ENCODE measurements at regions not wholly inside any gene's neighbourhood (a gene's known extent, or its start where the extent isn't known, plus 50 kb on each side); places are given as distances from the start of the nearest gene placed in this dataset.
A peak's percentile ranks its signal among the peaks of the same experiment; 100 is the strongest.
"Not testable (repeated sequence)": the region's sequence is repeated elsewhere in the genome, so short reads cannot be mapped to it uniquely, and the experiment has no call there.

- CTCF ChIA-PET = no interaction called here
- TF ChIP-seq FOXA1 (IDR thresholded peaks at IDR 0.05) (no peak), LEF1 (IDR thresholded peaks at IDR 0.05; ENCODE audit: borderline replicate concordance) (no peak)
- TF ChIP-seq, protein P1, sequence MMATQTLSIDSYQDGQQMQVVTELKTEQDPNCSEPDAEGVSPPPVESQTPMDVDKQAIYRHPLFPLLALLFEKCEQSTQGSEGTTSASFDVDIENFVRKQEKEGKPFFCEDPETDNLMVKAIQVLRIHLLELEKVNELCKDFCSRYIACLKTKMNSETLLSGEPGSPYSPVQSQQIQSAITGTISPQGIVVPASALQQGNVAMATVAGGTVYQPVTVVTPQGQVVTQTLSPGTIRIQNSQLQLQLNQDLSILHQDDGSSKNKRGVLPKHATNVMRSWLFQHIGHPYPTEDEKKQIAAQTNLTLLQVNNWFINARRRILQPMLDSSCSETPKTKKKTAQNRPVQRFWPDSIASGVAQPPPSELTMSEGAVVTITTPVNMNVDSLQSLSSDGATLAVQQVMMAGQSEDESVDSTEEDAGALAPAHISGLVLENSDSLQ (IDR thresholded peaks at IDR 0.05) = no peak
- no peak for DNase-seq (ENCODE audit: extremely low spot score)
- POLR2A ChIA-PET = no interaction called here
Measured at GRCh38 chr20:56914532-56914931, 285.4 kb downstream of the TFAP2C start.

DNA sequence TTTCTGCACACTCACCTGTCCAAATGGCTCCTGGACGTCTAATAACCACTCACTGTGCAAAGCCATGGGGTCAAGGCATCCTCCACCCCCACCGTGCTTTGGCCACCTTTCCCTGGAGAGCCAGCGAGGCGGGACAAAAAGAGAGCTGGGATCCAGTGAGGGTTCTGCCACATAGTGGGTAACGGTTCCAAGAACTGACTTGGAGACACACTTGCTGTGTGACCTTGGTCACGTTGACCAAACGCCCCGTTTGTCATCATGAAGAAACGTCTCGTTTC lies 287.2 kb downstream of the TFAP2C start:
- POLR2A ChIA-PET = no interaction called here
- no peak for TF ChIP-seq NFRKB (IDR thresholded peaks at IDR 0.05)
- no peak for TF ChIP-seq FOXM1 (IDR thresholded peaks at IDR 0.05; ENCODE audit: borderline replicate concordance)
- TF ChIP-seq L3MBTL2 (conservative IDR thresholded peaks at IDR 0.05) = no peak
- TF ChIP-seq, protein P1 (IDR thresholded peaks at IDR 0.05) = no peak
- no peak for TF ChIP-seq ZNF384 (IDR thresholded peaks at IDR 0.05)
- TF ChIP-seq CTBP1 (IDR thresholded peaks at IDR 0.05; ENCODE audit: borderline replicate concordance) = no peak
- no peak for TF ChIP-seq TARDBP (IDR thresholded peaks at IDR 0.05)
- no peak for DNase-seq (ENCODE audit: extremely low spot score)
- CTCF ChIA-PET = no interaction called here

DNA sequence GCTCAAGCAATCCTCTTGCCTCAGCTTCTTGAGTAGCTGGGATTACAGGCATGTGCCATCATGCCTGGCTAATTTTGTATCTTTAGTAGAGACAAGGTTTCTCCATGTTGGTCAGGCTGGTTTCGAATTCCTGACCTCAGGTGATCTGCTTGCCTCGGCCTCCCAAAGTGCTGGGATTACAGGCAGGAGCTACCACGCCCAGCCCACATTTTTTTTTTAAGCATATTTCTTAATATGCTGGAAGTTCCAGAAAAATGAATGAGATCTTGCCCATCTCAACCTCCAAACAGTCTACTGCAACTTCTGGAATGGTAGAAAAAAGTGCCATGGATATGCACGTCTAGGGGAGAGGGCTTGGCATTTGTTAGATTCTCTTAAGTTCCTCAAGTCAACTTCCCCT lies 290.9 kb downstream of the TFAP2C start:
- CTCF ChIA-PET; POLR2A ChIA-PET; DNase-seq (ENCODE audit: extremely low spot score): not testable (repeated sequence)

DNA sequence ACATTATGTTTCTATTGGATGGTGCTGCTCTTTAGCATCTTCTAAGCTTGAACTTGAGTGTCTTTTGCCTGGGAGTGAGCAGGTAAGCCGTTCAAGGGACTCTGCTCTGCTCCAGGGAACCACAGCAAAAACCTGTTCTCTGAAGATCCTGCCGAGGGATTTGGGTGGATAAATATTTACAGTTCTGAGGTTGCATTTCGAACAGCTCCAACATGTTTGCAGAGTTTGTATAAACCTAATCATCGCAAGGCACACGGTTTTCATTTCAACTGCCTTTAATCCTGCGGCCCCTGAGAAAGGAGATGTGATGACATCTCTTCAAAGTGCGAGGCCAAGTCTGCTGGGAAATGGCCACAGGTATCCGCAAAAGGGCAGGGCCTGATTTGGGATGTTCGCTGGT lies 293.4 kb downstream of the TFAP2C start:
- ChIA-PET POLR2A (no interaction called here), CTCF (no interaction called here)
- no peak for DNase-seq (ENCODE audit: extremely low spot score)
- TF ChIP-seq ELF4 (IDR thresholded peaks at IDR 0.05) (no peak), FOXK2 (IDR thresholded peaks at IDR 0.05) (no peak), FOXA1 (IDR thresholded peaks at IDR 0.05) (no peak), FOXM1 (IDR thresholded peaks at IDR 0.05; ENCODE audit: borderline replicate concordance) (no peak)
- TF ChIP-seq, protein P1 (IDR thresholded peaks at IDR 0.05) = no peak

GRCh38 chr20:56924292-56925081 lies 295.4 kb downstream of the TFAP2C start:
- CTCF ChIA-PET = no interaction called here
- DNase-seq (ENCODE audit: extremely low spot score) = no peak
- POLR2A ChIA-PET = no interaction called here

GRCh38 chr20:56925082-56925830 lies 296.1 kb downstream of the TFAP2C start:
- DNase-seq (ENCODE audit: extremely low spot score) = peak; percentile 54
- ChIA-PET CTCF (no interaction called here), POLR2A (no interaction called here)
- no peak for TF ChIP-seq ARNT (IDR thresholded peaks at IDR 0.05)
- no peak for TF ChIP-seq FOXK2 (IDR thresholded peaks at IDR 0.05)
- TF ChIP-seq L3MBTL2 (conservative IDR thresholded peaks at IDR 0.05) = peak; percentile 13; the same call in 1 of the 2 replicates
- TF ChIP-seq CTBP1 (IDR thresholded peaks at IDR 0.05; ENCODE audit: borderline replicate concordance) = peak; percentile 36; the same call in 1 of the 2 replicates

More at GRCh38 chr20:56924292-56925081, 295.4 kb downstream of the TFAP2C start:
- no peak for TF ChIP-seq TARDBP (IDR thresholded peaks at IDR 0.05)
- no peak for TF ChIP-seq NFRKB (IDR thresholded peaks at IDR 0.05)
- no peak for TF ChIP-seq BHLHE40 (IDR thresholded peaks at IDR 0.05; ENCODE audit: borderline replicate concordance)
- no peak for TF ChIP-seq ARNT (IDR thresholded peaks at IDR 0.05)
- no peak for TF ChIP-seq CTBP1 (IDR thresholded peaks at IDR 0.05; ENCODE audit: borderline replicate concordance)
- TF ChIP-seq SP1 (IDR thresholded peaks at IDR 0.05) = no peak
- no peak for TF ChIP-seq L3MBTL2 (conservative IDR thresholded peaks at IDR 0.05)
- TF ChIP-seq LEF1 (IDR thresholded peaks at IDR 0.05; ENCODE audit: borderline replicate concordance) = no peak
- TF ChIP-seq, protein P1 (IDR thresholded peaks at IDR 0.05) = no peak
- TF ChIP-seq SUZ12 (IDR thresholded peaks at IDR 0.05) = no peak
- no peak for TF ChIP-seq ELF4 (IDR thresholded peaks at IDR 0.05)
- no peak for TF ChIP-seq FOXK2 (IDR thresholded peaks at IDR 0.05)

DNA sequence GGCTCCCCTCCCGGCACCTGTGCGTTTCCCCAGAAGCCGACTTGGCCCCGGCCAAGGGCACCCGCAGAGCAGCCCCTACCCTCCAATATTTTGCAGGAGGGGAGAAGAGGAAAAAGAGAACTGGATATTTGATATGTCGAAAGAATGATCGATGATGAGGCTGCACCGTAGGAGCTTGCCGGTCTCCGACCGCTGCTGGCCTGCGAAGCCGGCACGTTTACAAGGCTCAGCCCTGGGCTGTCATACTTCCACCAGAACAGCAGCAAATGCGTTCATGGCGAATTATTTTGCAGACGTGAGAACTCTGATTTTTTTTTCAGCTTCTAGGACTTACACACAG lies 296.7 kb downstream of the TFAP2C start:
- ChIA-PET POLR2A (no interaction called here), CTCF (no interaction called here)
- TF ChIP-seq L3MBTL2 (conservative IDR thresholded peaks at IDR 0.05) = 0 out of 2 replicates have a peak, but pooled peaks have one; percentile 9
- no peak for TF ChIP-seq FOXM1 (IDR thresholded peaks at IDR 0.05; ENCODE audit: borderline replicate concordance)
- peak; percentile 52 for DNase-seq (ENCODE audit: extremely low spot score)

Measured in HEK293T (cell line).